OCI-LY7 (cell line): ENCODE measurements at regions not wholly inside any gene's neighbourhood (a gene's known extent, or its start where the extent isn't known, plus 50 kb on each side); places are given as distances from the start of the nearest gene placed in this dataset.

Experiments
- BruUV-seq: library from RNA; stranded (reverse); fragments of 400-500 nt; replicated peaks from 2 replicates; lab custom pipeline; 2021; lab: Mats Ljungman, UMichigan
- CTCF ChIA-PET: fragments of 300-600 bp; sonication (Branson Sonifier 250); formaldehyde crosslinking; loops from one replicate; lab custom pipeline; 2022; ENCODE audit warnings: antibody characterized with exemption; ENCODE audit not compliant: unreplicated experiment; lab: Charles Lee
- POLR2A ChIA-PET: fragments of 300-600 bp; sonication (Branson Sonifier 250); formaldehyde crosslinking; loops from one replicate; lab custom pipeline; 2022; ENCODE audit warnings: antibody characterized with exemption; lab: Charles Lee
- DNase-seq: peaks from one replicate; pipeline ENCODE4 v3.0.0-alpha.2; 2015; ENCODE audit warnings: low spot score
- H2AFZ ChIP-seq: fragments of 200-600 bp; sonication (generic), shearing (Covaris generic); 2 replicates; pipeline ENCODE4 v1.6.1; 2014; ENCODE audit warnings: mild to moderate bottlenecking, antibody characterized with exemption, low read length, moderate library complexity
- H3K27ac ChIP-seq: fragments of 200-600 bp; sonication (generic); 2 replicates; pipeline ENCODE4 v1.5.1; 2014; ENCODE audit warnings: mixed run types, low read depth, mild to moderate bottlenecking, moderate library complexity, low read length, inconsistent platforms; ENCODE audit not compliant: poor library complexity, severe bottlenecking
- H3K36me3 ChIP-seq: fragments of 200-600 bp; sonication (generic); 2 replicates; pipeline ENCODE4 v1.6.1; 2014; ENCODE audit warnings: mild to moderate bottlenecking, antibody characterized with exemption, low read length, moderate library complexity, mixed read lengths; ENCODE audit not compliant: insufficient read depth
- H3K4me1 ChIP-seq: fragments of 200-600 bp; sonication (generic); 2 replicates; pipeline ENCODE4 v1.5.1; 2014; ENCODE audit warnings: mild to moderate bottlenecking, low read length; ENCODE audit not compliant: insufficient read depth, poor library complexity, severe bottlenecking
- H3K4me2 ChIP-seq: fragments of 200-600 bp; sonication (generic); 2 replicates; pipeline ENCODE4 v1.6.1; 2014; ENCODE audit warnings: mild to moderate bottlenecking, low read length
- H3K4me3 ChIP-seq: fragments of 200-600 bp; sonication (generic); 2 replicates; pipeline ENCODE4 v1.5.1; 2014; ENCODE audit warnings: mild to moderate bottlenecking, low read depth, low read length; ENCODE audit not compliant: poor library complexity, severe bottlenecking
- H3K79me2 ChIP-seq: fragments of 200-600 bp; sonication (generic); 2 replicates; pipeline ENCODE4 v1.6.1; 2016; ENCODE audit warnings: low read depth, mild to moderate bottlenecking, low read length, moderate library complexity, mixed read lengths; ENCODE audit not compliant: insufficient read depth
- H3K9me2 ChIP-seq: fragments of 200-600 bp; sonication (generic); 2 replicates; pipeline ENCODE4 v1.6.1; 2016; ENCODE audit warnings: mild to moderate bottlenecking, low read length, mixed read lengths; ENCODE audit not compliant: insufficient read depth
- H3K9me3 ChIP-seq: fragments of 200-600 bp; sonication (generic); 2 replicates; pipeline ENCODE4 v1.6.1; 2014; ENCODE audit warnings: mild to moderate bottlenecking, mixed run types, low read length, mixed read lengths
- H4K20me1 ChIP-seq: fragments of 200-600 bp; sonication (generic); 2 replicates; pipeline ENCODE4 v1.6.1; 2014; ENCODE audit warnings: mild to moderate bottlenecking, antibody characterized with exemption, low read length, moderate library complexity, mixed read lengths; ENCODE audit not compliant: insufficient read depth
- EZH2phosphoT487 ChIP-seq: fragments of 200-600 bp; sonication (generic); IDR thresholded peaks from 2 replicates; pipeline ENCODE4 v1.6.1; 2018; ENCODE audit warnings: low read depth, borderline replicate concordance, mild to moderate bottlenecking, mixed run types, antibody characterized with exemption, low read length, moderate library complexity, mixed read lengths
- intact Hi-C: fragments of 100-400 bp; cut with micrococcal nuclease; formaldehyde crosslinking; loops from one replicate; pipeline ENCODE4 v1.10.0; 2022; ENCODE audit not compliant: unreplicated experiment
- TF ChIP-seq, protein P1 (sequence below): fragments of 200-600 bp; sonication (generic); conservative IDR thresholded peaks from 2 replicates; pipeline ENCODE4 v1.5.1; 2014; ENCODE audit warnings: mild to moderate bottlenecking, antibody characterized with exemption, low read length, moderate library complexity, mixed read lengths

DNA sequence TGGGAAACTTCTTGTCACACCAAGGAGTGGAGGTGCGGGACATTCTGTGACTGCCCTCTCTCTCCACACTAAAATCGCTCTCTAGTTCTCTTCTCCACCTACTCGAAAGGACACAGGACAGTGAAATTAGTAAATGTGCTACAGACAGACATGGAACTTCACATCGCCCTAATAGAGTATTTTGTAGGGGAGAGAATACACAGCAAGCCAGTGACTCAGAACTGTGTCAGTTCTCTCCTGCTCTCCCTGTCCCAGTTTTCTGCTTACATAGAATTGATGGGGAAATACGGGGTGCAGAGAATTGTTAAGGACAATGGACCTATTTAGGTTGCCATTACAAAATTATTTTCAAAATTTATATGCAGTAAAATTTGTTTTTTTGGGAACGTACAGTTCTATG is 159.6 kb upstream of the GADL1 start:
- Histone ChIP-seq H3K79me2 (no peaks in the 10 kb centered on the region), H2AFZ (no peak overlapping the region), H3K27ac (no peak overlapping the region), H3K36me3 (no peaks in the 10 kb centered on the region), H3K4me3 (no peak overlapping the region), H4K20me1 (no peaks in the 10 kb centered on the region), H3K4me2 (no peak overlapping the region), H3K9me2 (no peaks in the 10 kb centered on the region), H3K9me3 (no peaks in the 10 kb centered on the region), H3K4me1 (no peaks in the 10 kb centered on the region)
- DNase-seq = no peak
- CTCF ChIA-PET = no interaction called here
- POLR2A ChIA-PET = no interaction called here
- no TSS peak for BruUV-seq
- intact Hi-C loops = no loop called here
- TF ChIP-seq, protein P1, sequence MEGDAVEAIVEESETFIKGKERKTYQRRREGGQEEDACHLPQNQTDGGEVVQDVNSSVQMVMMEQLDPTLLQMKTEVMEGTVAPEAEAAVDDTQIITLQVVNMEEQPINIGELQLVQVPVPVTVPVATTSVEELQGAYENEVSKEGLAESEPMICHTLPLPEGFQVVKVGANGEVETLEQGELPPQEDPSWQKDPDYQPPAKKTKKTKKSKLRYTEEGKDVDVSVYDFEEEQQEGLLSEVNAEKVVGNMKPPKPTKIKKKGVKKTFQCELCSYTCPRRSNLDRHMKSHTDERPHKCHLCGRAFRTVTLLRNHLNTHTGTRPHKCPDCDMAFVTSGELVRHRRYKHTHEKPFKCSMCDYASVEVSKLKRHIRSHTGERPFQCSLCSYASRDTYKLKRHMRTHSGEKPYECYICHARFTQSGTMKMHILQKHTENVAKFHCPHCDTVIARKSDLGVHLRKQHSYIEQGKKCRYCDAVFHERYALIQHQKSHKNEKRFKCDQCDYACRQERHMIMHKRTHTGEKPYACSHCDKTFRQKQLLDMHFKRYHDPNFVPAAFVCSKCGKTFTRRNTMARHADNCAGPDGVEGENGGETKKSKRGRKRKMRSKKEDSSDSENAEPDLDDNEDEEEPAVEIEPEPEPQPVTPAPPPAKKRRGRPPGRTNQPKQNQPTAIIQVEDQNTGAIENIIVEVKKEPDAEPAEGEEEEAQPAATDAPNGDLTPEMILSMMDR = no peak
- TF ChIP-seq EZH2phosphoT487 = no peak

DNA sequence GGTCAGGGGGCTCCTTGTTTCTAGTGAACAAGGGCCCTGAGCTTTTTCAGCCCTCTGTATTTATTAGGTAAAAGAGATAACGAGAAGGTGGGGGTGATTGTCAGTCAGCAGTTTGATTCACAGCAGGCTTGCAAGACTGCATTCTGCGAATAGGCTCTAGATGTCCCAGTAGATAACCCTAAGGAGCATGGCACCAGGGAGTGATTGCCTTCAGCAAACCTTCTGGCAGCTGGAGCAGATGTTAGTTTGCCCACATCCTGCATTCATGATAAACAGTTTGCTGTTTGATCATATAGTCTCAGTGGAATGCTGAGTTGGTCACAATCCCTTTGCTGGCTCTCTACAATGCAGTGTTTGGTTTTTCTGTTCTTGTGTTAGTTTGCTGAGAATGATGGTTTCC is 161.3 kb upstream of the GADL1 start:
- H3K4me2 ChIP-seq = no peak overlapping the region
- TF ChIP-seq, protein P1 = no peak
- TF ChIP-seq EZH2phosphoT487 = no peak
- ChIA-PET CTCF (no interaction called here), POLR2A (no interaction called here)
- H3K79me2 ChIP-seq = no peaks in the 10 kb centered on the region
- no peaks in the 10 kb centered on the region for H4K20me1 ChIP-seq
- H3K9me3 ChIP-seq = no peaks in the 10 kb centered on the region
- peak; percentile 13 for DNase-seq
- no peaks in the 10 kb centered on the region for H3K9me2 ChIP-seq
- H2AFZ ChIP-seq = no peak overlapping the region
- no peaks in the 10 kb centered on the region for H3K36me3 ChIP-seq
- H3K27ac ChIP-seq = no peak overlapping the region
- BruUV-seq = no TSS peak
- no peak overlapping the region for H3K4me3 ChIP-seq
- intact Hi-C loops = no loop called here
- no peaks in the 10 kb centered on the region for H3K4me1 ChIP-seq

- POLR2A ChIA-PET = no interaction called here
- Histone ChIP-seq H3K4me1 (no peaks in the 10 kb centered on the region), H3K4me3 (no peak overlapping the region), H2AFZ (no peak overlapping the region), H3K79me2 (no peaks in the 10 kb centered on the region), H3K9me3 (no peaks in the 10 kb centered on the region), H3K27ac (no peak overlapping the region), H4K20me1 (no peaks in the 10 kb centered on the region), H3K4me2 (no peak overlapping the region), H3K9me2 (no peaks in the 10 kb centered on the region), H3K36me3 (no peaks in the 10 kb centered on the region)
- intact Hi-C loops = no loop called here
- TF ChIP-seq, protein P1 = no peak
- TF ChIP-seq EZH2phosphoT487 = no peak
- CTCF ChIA-PET = no interaction called here
- no peak for DNase-seq
- BruUV-seq = no TSS peak
Observed at GRCh38 chr3:31057891-31058290, 163.4 kb upstream of the GADL1 start.
